HEK293 (cell line): ENCODE measurements at regions not wholly inside any gene's neighbourhood (a gene's known extent, or its start where the extent isn't known, plus 50 kb on each side); places are given as distances from the start of the nearest gene placed in this dataset.
A peak's percentile ranks its signal among the peaks of the same experiment; 100 is the strongest.

Experiments
- CTCF ChIA-PET: fragments of 350-600 bp; formaldehyde crosslinking; extraction: SDS; loops from one replicate; lab custom pipeline; 2021; ENCODE audit warnings: antibody characterized with exemption; lab: Yijun Ruan, JAX
- POLR2A ChIA-PET: fragments of 300-600 bp; formaldehyde crosslinking; extraction: SDS; loops from one replicate; lab custom pipeline; 2020; ENCODE audit warnings: antibody characterized with exemption, inconsistent platforms; lab: Yijun Ruan, JAX
- H3K27ac ChIP-seq: fragments of 200-500 bp; sonication (Bioruptor generic); 2 replicates; pipeline ENCODE4 v1.5.1; 2014; ENCODE audit warnings: low read depth, low read length, control low read depth, inconsistent platforms; ENCODE audit errors: extremely low read depth
- H3K36me3 ChIP-seq, 2 experiments: fragments of 200-500 bp in 1 of 2; sonication (Bioruptor generic) in 1 of 2; 1 replicate in 1 of 2; 2 replicates in 1 of 2; pipeline ENCODE4 v1.5.1; 2014 to 2017; ENCODE audit warnings: inconsistent platforms in 2 of 2, low read length in 2 of 2; ENCODE audit not compliant: control insufficient read depth in 2 of 2, insufficient read depth in 1 of 2
- H3K4me1 ChIP-seq: fragments of 200-500 bp; sonication (Bioruptor generic); 2 replicates; pipeline ENCODE4 v1.5.1; 2014; ENCODE audit warnings: mild to moderate bottlenecking, low read length, inconsistent platforms; ENCODE audit not compliant: control insufficient read depth, insufficient read depth
- H3K4me3 ChIP-seq: 2 replicates; pipeline ENCODE4 v1.5.1; 2011; ENCODE audit warnings: low read depth, mild to moderate bottlenecking, control low read depth, low read length, moderate library complexity
- H3K9me3 ChIP-seq: fragments of 200-500 bp; sonication (Bioruptor generic); 2 replicates; pipeline ENCODE4 v1.5.1; 2014; ENCODE audit warnings: low read depth, low read length, inconsistent platforms; ENCODE audit not compliant: control insufficient read depth, insufficient read depth
- INSM2 ChIP-seq: fragments of 450-650 bp; formaldehyde crosslinking; IDR thresholded peaks from 2 replicates; pipeline ENCODE4 v1.5.1; 2016; ENCODE audit warnings: missing biosample characterization, missing genetic modification characterization
- KLF1 ChIP-seq: fragments of 450-650 bp; formaldehyde crosslinking; IDR thresholded peaks from 2 replicates; pipeline ENCODE4 v1.5.1; 2016; ENCODE audit warnings: missing biosample characterization, missing genetic modification characterization
- PBX3 ChIP-seq: sonication (generic); formaldehyde crosslinking; IDR thresholded peaks from 2 replicates; pipeline ENCODE4 v1.8.1; 2022; ENCODE audit warnings: mild to moderate bottlenecking, moderate library complexity, missing genetic modification reagents
- PRDM2 ChIP-seq: fragments of 450-650 bp; formaldehyde crosslinking; IDR thresholded peaks from 2 replicates; pipeline ENCODE4 v1.5.1; 2016; ENCODE audit warnings: missing biosample characterization, missing genetic modification characterization, borderline replicate concordance
- ZBTB7A ChIP-seq: fragments of 450-650 bp; formaldehyde crosslinking; IDR thresholded peaks from 2 replicates; pipeline ENCODE4 v1.5.1; 2016; ENCODE audit warnings: low read depth, missing biosample characterization, missing genetic modification characterization
- ZIC2 ChIP-seq: fragments of 450-650 bp; formaldehyde crosslinking; IDR thresholded peaks from 2 replicates; pipeline ENCODE4 v1.5.1; 2016; ENCODE audit warnings: missing biosample characterization, missing genetic modification characterization
- ZNF114 ChIP-seq: fragments of 450-650 bp; formaldehyde crosslinking; IDR thresholded peaks from 2 replicates; pipeline ENCODE4 v1.5.0; 2017; ENCODE audit warnings: missing biosample characterization, missing genetic modification characterization
- ZNF140 ChIP-seq: fragments of 450-650 bp; formaldehyde crosslinking; IDR thresholded peaks from 2 replicates; pipeline ENCODE4 v1.5.1; 2016; ENCODE audit warnings: missing biosample characterization, missing genetic modification characterization
- ZNF202 ChIP-seq: fragments of 450-650 bp; formaldehyde crosslinking; IDR thresholded peaks from 2 replicates; pipeline ENCODE4 v1.5.1; 2016; ENCODE audit warnings: missing biosample characterization, missing genetic modification characterization, borderline replicate concordance
- ZNF214 ChIP-seq: fragments of 450-650 bp; formaldehyde crosslinking; IDR thresholded peaks from 2 replicates; pipeline ENCODE4 v1.5.1; 2017; ENCODE audit warnings: missing biosample characterization, mild to moderate bottlenecking, missing genetic modification characterization, borderline replicate concordance
- ZNF239 ChIP-seq: fragments of 450-650 bp; formaldehyde crosslinking; IDR thresholded peaks from 2 replicates; pipeline ENCODE4 v1.5.1; 2016; ENCODE audit warnings: missing biosample characterization, missing genetic modification characterization
- ZNF398 ChIP-seq: fragments of 450-650 bp; formaldehyde crosslinking; IDR thresholded peaks from 2 replicates; pipeline ENCODE4 v1.5.1; 2017; ENCODE audit warnings: missing biosample characterization, missing genetic modification characterization
- ZNF610 ChIP-seq: fragments of 450-650 bp; formaldehyde crosslinking; IDR thresholded peaks from 2 replicates; pipeline ENCODE4 v1.5.1; 2016; ENCODE audit warnings: missing biosample characterization, missing genetic modification characterization, borderline replicate concordance
- ZNF658 ChIP-seq: fragments of 450-650 bp; formaldehyde crosslinking; IDR thresholded peaks from 2 replicates; pipeline ENCODE4; 2016; ENCODE audit warnings: missing biosample characterization, missing genetic modification characterization
- ZNF660 ChIP-seq: fragments of 450-650 bp; IDR thresholded peaks from 2 replicates; pipeline ENCODE4 v1.5.1; 2018; ENCODE audit warnings: missing biosample characterization, mild to moderate bottlenecking, missing genetic modification characterization
- ZNF677 ChIP-seq: fragments of 450-650 bp; IDR thresholded peaks from 2 replicates; pipeline ENCODE4 v1.5.0; 2018; ENCODE audit warnings: missing biosample characterization, mild to moderate bottlenecking, missing genetic modification characterization, moderate library complexity
- ZNF701 ChIP-seq: fragments of 450-650 bp; formaldehyde crosslinking; IDR thresholded peaks from 2 replicates; pipeline ENCODE4 v1.5.1; 2016; ENCODE audit warnings: missing biosample characterization, missing genetic modification characterization
- ZNF76 ChIP-seq: fragments of 450-650 bp; formaldehyde crosslinking; IDR thresholded peaks from 2 replicates; pipeline ENCODE4; 2016; ENCODE audit warnings: low read depth, missing biosample characterization, missing genetic modification characterization, borderline replicate concordance
- ZNF792 ChIP-seq: fragments of 450-650 bp; formaldehyde crosslinking; IDR thresholded peaks from 2 replicates; pipeline ENCODE4 v1.5.1; 2016; ENCODE audit warnings: missing biosample characterization, missing genetic modification characterization
- ZSCAN23 ChIP-seq: fragments of 450-650 bp; formaldehyde crosslinking; IDR thresholded peaks from 2 replicates; pipeline ENCODE4 v1.5.1; 2016; ENCODE audit warnings: missing biosample characterization, missing genetic modification characterization

- no peaks in the 10 kb centered on the region for H3K36me3 ChIP-seq
- CTCF ChIA-PET: interaction anchor here (0.7 to 1.7 kb wide), 3 partner anchors 22 to 371 kb away, joined by 3 to 5 read pairs (median 3); no protein-coding TSS in a partner anchor
- no peaks in the 10 kb centered on the region for H3K9me3 ChIP-seq
- POLR2A ChIA-PET: no interaction called here
- no peak overlapping the region for H3K4me3 ChIP-seq
- no peak overlapping the region for H3K27ac ChIP-seq
- no peaks in the 10 kb centered on the region; the same call in 1 of the 2 replicates for H3K4me1 ChIP-seq
- TF ChIP-seq ZNF114 (tag by site-specific recombination) (no peak), ZIC2 (0 out of 2 replicates have a peak, but pooled peaks have one; percentile 9)
Observed at GRCh38 chr9:19551124-19551929, 142.5 kb downstream of the ACER2 start.

GRCh38 chr9:19550009-19550408, 141.2 kb downstream of the ACER2 start:
- H3K9me3 ChIP-seq: no peaks in the 10 kb centered on the region
- no peaks in the 10 kb centered on the region for H3K36me3 ChIP-seq
- ChIA-PET POLR2A (no interaction called here), CTCF (no interaction called here)
- H3K4me1 ChIP-seq: no peaks in the 10 kb centered on the region; the same call in 1 of the 2 replicates
- H3K4me3 ChIP-seq: no peak overlapping the region
- no peak overlapping the region for H3K27ac ChIP-seq
- TF ChIP-seq ZSCAN23 (tag by site-specific recombination): no peak
- no peak for TF ChIP-seq ZNF214
- no peak for TF ChIP-seq ZNF239 (tag by site-specific recombination)
- no peak for TF ChIP-seq ZNF114 (tag by site-specific recombination)
- no peak for TF ChIP-seq ZNF677
- no peak for TF ChIP-seq INSM2 (tag by site-specific recombination)
- TF ChIP-seq ZNF398 (tag by site-specific recombination): no peak
- TF ChIP-seq ZBTB7A (tag by site-specific recombination): no peak

GRCh38 chr9:19533373-19533772, 124.6 kb downstream of the ACER2 start:
- no peak overlapping the region for H3K27ac ChIP-seq
- no peaks in the 10 kb centered on the region for H3K36me3 ChIP-seq
- ChIA-PET CTCF (interaction anchor here (0.7 to 1.2 kb wide), 3 partner anchors 15 to 1577 kb away, joined by 3 to 4 read pairs (median 4); no protein-coding TSS in a partner anchor), POLR2A (no interaction called here)
- H3K4me1 ChIP-seq: no peaks in the 10 kb centered on the region
- no peaks in the 10 kb centered on the region for H3K9me3 ChIP-seq
- H3K4me3 ChIP-seq: no peak overlapping the region
- TF ChIP-seq ZNF610 (tag by site-specific recombination): no peak
- no peak for TF ChIP-seq ZNF792 (tag by site-specific recombination)
- no peak for TF ChIP-seq ZNF658 (tag by site-specific recombination)
- no peak for TF ChIP-seq ZNF76 (tag by site-specific recombination)
- TF ChIP-seq ZNF202 (tag by site-specific recombination): no peak
- TF ChIP-seq PBX3 (CRISPR knock-in tag): no peak
- TF ChIP-seq ZNF701: no peak
- no peak for TF ChIP-seq ZNF660 (tag by site-specific recombination)
- TF ChIP-seq PRDM2: no peak
- no peak for TF ChIP-seq KLF1 (tag by site-specific recombination)
- TF ChIP-seq ZNF140 (tag by site-specific recombination): no peak
